HCT116 (cell line): ENCODE measurements at regions not wholly inside any gene's neighbourhood (a gene's known extent, or its start where the extent isn't known, plus 50 kb on each side); places are given as distances from the start of the nearest gene placed in this dataset.

ENCODE experiments used
- CEBPB ChIP-seq: IDR thresholded peaks from 2 replicates; pipeline ENCODE4 v1.6.1; 2012; ENCODE audit warnings: low read depth
- EGR1 ChIP-seq: IDR thresholded peaks from 2 replicates; pipeline ENCODE4 v1.6.1; 2012; ENCODE audit warnings: low read depth
- EZH2 ChIP-seq: fragments of 200-600 bp; sonication (generic); IDR thresholded peaks from 2 replicates; pipeline ENCODE4 v1.6.1; 2017; ENCODE audit warnings: antibody characterized with exemption, mixed run types
- FOSL1 ChIP-seq: IDR thresholded peaks from 2 replicates; pipeline ENCODE4 v1.6.1; 2012; ENCODE audit warnings: low read depth
- JUND ChIP-seq: IDR thresholded peaks from 2 replicates; pipeline ENCODE4 v1.6.1; 2012
- POLR2A ChIP-seq: IDR thresholded peaks from 2 replicates; pipeline ENCODE4 v1.7.0; 2011; ENCODE audit warnings: borderline replicate concordance; ENCODE audit not compliant: insufficient read depth, insufficient read length; ENCODE audit errors: extremely low read depth
- POLR2AphosphoS5 ChIP-seq: IDR thresholded peaks from 2 replicates; pipeline ENCODE4 v1.6.1; 2011; ENCODE audit warnings: mild to moderate bottlenecking, low read depth, low read length, moderate library complexity
- SIN3A ChIP-seq: IDR thresholded peaks from 2 replicates; pipeline ENCODE4 v1.6.1; 2012; ENCODE audit warnings: low read depth
- SP1 ChIP-seq: IDR thresholded peaks from 2 replicates; pipeline ENCODE4 v1.6.1; 2012; ENCODE audit warnings: low read depth
- YY1 ChIP-seq: IDR thresholded peaks from 2 replicates; pipeline ENCODE4 v1.6.1; 2011; ENCODE audit warnings: low read length, low read depth, moderate library complexity, mild to moderate bottlenecking; ENCODE audit not compliant: insufficient replicate concordance; ENCODE audit errors: extremely low read depth
- TF ChIP-seq, protein P1 (sequence below), 3 experiments: fragments of 200-600 bp in 1 of 3; sonication (generic) in 1 of 3; IDR thresholded peaks in 2 of 3; conservative IDR thresholded peaks in 1 of 3; 2 replicates each; pipeline ENCODE4 v1.5.1; 2012 to 2017; ENCODE audit warnings: low read depth in 2 of 3, low read length in 2 of 3, antibody characterized with exemption in 1 of 3, borderline replicate concordance in 1 of 3, control low read depth in 1 of 3, mild to moderate bottlenecking in 1 of 3, mixed read lengths in 1 of 3, mixed run types in 1 of 3, moderate library complexity in 1 of 3; ENCODE audit not compliant: insufficient read depth in 1 of 3
- TF ChIP-seq, protein P2 (sequence below): IDR thresholded peaks from 2 replicates; pipeline ENCODE4 v1.6.1; 2012; ENCODE audit warnings: low read depth
- TF ChIP-seq, protein P3 (sequence below): IDR thresholded peaks from 2 replicates; pipeline ENCODE4 v1.6.1; 2012

DNA sequence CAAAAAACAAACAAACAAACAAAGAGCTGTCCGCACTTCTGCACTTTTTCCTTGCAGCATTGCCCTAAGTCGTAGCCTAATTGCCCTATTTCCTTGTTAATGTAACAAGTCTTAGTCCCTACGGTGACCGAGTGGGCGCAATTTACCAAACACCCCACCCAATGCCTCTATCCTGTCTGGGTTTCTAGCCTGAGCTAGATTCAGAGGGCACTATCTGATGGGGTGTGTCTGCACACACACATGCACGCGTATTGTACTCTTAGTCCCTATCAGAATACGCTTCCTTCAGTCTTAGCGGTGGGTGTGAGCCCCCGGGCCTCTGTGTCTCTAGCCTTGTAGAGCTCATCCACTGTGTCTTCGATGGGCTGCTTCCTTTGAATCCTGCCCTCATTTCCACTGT lies 125.9 kb upstream of the DLG1 start:
- TF ChIP-seq, protein P1, sequence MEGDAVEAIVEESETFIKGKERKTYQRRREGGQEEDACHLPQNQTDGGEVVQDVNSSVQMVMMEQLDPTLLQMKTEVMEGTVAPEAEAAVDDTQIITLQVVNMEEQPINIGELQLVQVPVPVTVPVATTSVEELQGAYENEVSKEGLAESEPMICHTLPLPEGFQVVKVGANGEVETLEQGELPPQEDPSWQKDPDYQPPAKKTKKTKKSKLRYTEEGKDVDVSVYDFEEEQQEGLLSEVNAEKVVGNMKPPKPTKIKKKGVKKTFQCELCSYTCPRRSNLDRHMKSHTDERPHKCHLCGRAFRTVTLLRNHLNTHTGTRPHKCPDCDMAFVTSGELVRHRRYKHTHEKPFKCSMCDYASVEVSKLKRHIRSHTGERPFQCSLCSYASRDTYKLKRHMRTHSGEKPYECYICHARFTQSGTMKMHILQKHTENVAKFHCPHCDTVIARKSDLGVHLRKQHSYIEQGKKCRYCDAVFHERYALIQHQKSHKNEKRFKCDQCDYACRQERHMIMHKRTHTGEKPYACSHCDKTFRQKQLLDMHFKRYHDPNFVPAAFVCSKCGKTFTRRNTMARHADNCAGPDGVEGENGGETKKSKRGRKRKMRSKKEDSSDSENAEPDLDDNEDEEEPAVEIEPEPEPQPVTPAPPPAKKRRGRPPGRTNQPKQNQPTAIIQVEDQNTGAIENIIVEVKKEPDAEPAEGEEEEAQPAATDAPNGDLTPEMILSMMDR (IDR thresholded peaks at IDR 0.05 in 2 of 3, conservative IDR thresholded peaks at IDR 0.05 in 1 of 3; ENCODE audit: borderline replicate concordance in 1 of 3, insufficient read depth in 1 of 3, low read depth in 2 of 3, low read length in 2 of 3) = no peak
- no peak for TF ChIP-seq EZH2
- no peak for TF ChIP-seq POLR2A
- no peak for TF ChIP-seq JUND
- no peak for TF ChIP-seq YY1
- TF ChIP-seq, protein P2, sequence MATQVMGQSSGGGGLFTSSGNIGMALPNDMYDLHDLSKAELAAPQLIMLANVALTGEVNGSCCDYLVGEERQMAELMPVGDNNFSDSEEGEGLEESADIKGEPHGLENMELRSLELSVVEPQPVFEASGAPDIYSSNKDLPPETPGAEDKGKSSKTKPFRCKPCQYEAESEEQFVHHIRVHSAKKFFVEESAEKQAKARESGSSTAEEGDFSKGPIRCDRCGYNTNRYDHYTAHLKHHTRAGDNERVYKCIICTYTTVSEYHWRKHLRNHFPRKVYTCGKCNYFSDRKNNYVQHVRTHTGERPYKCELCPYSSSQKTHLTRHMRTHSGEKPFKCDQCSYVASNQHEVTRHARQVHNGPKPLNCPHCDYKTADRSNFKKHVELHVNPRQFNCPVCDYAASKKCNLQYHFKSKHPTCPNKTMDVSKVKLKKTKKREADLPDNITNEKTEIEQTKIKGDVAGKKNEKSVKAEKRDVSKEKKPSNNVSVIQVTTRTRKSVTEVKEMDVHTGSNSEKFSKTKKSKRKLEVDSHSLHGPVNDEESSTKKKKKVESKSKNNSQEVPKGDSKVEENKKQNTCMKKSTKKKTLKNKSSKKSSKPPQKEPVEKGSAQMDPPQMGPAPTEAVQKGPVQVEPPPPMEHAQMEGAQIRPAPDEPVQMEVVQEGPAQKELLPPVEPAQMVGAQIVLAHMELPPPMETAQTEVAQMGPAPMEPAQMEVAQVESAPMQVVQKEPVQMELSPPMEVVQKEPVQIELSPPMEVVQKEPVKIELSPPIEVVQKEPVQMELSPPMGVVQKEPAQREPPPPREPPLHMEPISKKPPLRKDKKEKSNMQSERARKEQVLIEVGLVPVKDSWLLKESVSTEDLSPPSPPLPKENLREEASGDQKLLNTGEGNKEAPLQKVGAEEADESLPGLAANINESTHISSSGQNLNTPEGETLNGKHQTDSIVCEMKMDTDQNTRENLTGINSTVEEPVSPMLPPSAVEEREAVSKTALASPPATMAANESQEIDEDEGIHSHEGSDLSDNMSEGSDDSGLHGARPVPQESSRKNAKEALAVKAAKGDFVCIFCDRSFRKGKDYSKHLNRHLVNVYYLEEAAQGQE = no peak
- no peak for TF ChIP-seq FOSL1
- TF ChIP-seq, protein P3, sequence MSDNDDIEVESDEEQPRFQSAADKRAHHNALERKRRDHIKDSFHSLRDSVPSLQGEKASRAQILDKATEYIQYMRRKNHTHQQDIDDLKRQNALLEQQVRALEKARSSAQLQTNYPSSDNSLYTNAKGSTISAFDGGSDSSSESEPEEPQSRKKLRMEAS = no peak
- no peak for TF ChIP-seq CEBPB
- no peak for TF ChIP-seq EGR1
- no peak for TF ChIP-seq POLR2AphosphoS5
- TF ChIP-seq SIN3A = no peak
- no peak for TF ChIP-seq SP1
